ENCODE measurements at regions not wholly inside any gene's neighbourhood (a gene's known extent, or its start where the extent isn't known, plus 50 kb on each side); places are given as distances from the start of the nearest gene placed in this dataset.

DNA sequence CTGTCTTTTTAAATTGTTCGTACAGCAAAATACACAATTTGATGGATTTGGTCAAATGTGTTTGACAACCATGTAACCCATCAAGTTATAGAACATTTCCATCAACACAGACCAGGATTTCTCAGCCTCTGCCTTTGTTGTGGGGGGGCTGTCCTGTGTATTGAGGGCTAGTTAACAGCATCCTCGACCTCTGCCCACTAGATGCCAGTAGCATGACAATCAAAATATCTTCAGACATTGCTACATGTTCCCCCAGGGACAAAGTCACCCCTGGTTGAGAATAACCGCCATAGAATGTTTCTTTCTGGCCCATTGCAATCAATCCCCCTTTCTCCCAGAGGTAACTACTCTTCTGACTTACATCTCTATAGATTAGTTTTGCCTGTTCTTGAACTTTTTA is 310.1 kb upstream of the RGMA start:
- DNase-seq: no peak
- intact Hi-C loops (cut with DNase I): no loop called here

DNA sequence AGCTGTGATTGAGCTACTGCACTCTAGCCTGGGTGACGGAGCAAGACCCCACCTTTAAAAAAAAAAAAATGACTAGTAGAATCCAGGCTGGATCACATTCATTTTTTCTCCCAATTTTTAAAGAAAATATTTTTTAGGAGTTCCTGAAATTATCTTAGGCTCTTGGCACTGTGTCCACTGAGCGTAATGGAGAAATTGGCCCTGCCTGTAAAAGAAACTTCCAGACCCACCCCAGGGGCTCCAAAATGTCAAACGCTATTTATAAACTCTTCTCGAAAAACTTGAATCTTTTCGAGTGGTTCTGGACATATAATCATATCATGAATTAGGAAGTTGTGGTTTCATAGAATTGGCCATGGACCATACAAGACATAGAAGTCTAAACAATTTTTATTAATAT is 300.2 kb upstream of the RGMA start:
- DNase-seq: no peak
- intact Hi-C loops (cut with DNase I): no loop called here

DNA sequence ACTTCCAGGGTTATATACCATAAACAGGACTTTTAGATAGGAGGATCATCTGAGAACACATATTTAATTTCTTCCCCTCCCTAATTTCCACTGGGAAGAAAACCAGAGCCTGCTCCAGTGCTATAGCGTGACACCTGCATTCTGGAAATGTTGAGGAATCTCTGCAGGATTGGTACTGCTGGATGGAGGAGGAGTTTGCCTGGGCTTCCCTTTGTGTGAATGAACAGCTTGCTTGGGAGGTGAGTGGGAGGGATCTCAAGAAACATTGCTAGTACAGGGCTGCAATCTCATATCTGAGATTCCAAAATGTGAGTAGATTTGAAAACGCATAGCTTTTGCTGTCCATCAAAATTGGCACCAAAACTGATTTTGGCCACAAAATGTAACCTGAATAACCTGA is 295.9 kb upstream of the RGMA start:
- intact Hi-C loops (cut with DNase I): no loop called here
- DNase-seq: peak in 28 of 42 donors; percentile 6 to 82 (median 40)

DNA sequence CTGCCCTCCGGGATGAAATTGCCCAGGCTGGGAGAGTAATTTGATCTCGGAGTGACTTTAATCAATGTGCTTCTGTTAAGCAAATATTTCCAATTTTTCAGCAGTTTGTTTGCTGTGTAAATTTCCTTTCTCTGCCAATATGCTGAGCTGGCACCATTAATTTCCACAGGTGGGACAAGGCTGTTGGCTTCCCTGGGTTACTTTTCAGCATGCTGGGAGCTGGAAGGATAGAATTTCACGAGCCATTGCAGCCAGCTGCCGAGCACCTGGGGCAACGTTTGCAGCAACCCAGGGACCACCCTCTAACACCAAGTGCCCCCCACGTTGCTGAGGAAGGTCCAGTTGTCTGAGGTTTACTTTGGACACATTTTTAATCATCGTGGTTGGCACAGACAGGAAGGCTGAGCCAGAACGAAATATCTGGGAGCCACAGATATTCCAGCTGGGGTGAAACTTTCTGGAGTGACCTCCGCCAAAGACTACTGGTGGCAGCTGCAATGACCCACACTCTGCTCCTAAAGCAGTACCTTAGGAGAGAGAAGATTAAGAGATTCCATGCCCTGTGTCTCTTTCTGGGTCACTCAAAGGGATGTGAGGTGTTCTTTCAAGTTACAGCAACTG is 293.3 kb upstream of the RGMA start:
- intact Hi-C loops (cut with DNase I): no loop called here
- no peak for DNase-seq

DNA sequence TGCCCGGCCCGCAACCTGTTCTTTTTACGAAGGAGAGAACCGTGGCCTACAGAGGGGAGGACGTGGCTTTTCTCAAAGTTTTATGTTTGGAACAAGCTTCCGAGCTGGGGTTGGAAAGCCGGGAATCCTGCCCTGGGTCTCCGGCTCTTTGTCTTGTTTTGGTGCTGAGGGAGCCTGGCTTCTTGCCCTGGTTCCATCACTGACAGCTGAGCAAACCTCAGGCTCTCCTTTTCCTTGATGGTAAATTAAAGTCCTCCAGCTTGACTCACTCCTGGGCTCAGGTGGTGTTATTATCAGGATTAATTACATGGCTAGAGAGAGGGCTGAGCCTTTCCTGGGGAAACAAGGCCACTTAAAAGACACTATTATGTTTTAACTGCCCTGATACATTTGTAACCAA is 289.5 kb upstream of the RGMA start:
- intact Hi-C loops (cut with DNase I): no loop called here
- peak in 1 of 42 donors; percentile 7 for DNase-seq

DNA sequence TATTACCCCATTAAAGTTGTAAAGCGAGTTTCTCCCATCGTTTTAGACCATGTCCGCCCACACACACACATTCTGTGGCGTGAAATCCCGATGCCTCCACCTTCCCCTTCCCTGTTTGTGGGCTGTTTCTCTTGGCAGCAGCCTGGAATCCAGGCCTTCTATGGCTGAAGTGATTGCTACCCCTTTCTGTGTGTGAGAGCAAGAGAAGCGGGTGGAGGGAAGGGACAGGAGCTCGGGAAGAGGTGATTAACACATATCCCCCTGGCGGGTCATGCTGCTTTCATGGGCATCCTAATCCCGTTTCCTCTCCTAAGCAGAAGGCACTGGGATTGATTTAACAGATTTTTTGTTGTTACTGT is 283.8 kb upstream of the RGMA start:
- intact Hi-C loops (cut with DNase I): no loop called here

DNA sequence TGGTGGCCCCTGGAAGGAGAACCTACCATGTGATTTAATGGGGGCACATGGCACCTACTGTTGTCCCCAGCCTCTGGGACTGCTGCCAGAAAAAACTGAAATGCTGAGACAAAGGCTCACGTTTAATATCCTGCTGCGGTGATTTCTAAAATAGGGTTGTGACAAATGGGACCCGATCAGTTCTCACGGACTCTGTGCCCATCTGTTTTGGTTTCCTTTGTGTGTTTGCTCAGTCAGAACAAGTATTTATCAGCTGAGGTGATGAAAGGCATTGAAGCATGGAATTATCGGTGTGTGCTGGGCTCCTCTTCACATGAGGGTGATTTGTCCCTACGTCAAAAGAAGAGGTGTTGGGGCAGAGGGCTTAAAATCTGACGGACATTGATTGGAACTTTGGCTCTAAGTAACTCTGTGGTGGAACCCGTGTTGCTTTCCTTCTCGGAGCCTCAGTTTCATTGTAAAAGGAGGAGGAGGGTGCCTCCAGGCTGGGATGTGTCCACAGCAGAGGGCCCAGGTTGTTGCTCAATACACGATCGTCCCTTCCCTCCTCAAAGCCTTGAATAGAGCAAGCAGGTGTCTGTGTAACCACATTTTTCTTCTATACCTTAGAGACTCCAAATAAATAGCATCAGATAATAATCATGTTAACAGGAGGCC is 283.3 kb upstream of the RGMA start:
- intact Hi-C loops (cut with DNase I): no loop called here

More for the DNA sequence above, 283.8 kb upstream of the RGMA start:
- DNase-seq: no peak

DNA sequence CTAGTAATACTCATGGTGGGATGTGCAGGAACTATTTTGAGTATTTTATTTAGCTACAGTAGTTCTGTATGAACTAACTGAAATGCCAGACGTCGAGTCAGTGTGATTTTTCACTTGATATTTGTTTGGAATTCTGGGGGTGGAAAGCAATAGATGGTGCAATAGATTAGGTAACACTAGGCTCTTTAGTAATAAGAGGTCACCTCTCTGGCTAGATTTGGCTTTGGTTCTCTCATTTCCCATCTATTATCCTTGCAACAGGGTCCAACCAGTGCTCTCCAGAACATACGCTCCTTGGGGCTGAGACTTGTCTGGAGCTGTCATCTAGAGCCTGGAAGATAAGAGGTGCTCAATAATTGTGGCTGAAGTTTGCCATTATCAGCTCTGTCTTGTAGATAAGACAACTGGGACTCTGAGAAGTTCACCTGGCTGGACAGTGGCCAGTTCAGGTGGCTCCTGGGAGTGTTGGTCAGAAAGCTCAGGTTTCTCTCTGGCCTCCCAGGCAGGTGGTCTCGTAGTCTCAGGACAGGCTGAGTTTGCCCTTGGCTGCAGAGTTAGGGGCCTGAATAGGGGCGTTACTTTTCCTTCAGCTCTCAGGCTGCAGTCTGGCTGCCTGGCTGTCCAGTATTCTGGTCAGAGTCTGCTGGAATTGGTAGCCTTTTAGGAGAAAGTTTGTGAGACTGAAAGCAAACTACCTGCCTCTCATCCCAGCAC is 277.5 kb upstream of the RGMA start:
- intact Hi-C loops (cut with DNase I): no loop called here
- DNase-seq: no peak

More for the DNA sequence above, 283.3 kb upstream of the RGMA start:
- DNase-seq: no peak

DNA sequence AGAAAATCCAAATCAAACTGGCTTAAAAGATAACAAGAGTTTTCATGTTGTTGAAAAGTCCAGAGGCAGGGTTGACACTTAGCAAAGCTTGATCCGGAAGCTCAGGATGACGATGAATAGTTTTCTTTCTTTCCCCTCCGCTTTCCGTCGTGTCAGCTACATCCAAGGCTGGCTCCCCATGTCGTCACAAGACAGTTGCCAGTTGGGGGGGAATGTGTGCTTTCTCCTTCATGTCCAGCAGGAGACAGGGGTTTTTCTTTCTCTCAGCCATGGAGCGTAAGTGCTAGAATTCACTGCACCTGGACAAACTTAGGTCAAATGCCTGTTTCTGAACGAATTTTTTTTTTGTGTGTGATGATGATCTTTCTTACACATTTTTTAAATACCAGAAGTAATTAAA is 273.8 kb upstream of the RGMA start:
- DNase-seq: no peak
- intact Hi-C loops (cut with DNase I): no loop called here

DNA sequence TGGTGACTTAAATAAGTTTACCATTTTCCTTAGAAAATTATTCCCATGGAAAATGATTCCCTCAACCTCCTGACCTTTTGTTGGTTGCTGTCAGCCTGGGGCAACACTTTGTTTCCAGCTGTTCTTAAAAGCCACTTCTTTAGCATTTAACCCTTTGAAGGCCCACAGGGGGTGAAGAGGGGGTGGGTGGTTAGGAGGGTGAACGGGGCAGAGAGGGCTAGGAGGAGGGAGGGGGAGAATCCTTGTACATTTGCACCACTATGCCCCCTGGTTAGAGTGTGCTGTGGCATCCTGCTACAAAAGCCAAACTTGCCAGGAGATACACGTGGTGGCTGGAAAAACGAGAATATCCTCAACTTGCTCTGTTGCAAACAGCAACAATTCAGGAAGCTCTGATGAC is 273.2 kb upstream of the RGMA start:
- DNase-seq: no peak
- intact Hi-C loops (cut with DNase I): no loop called here

DNA sequence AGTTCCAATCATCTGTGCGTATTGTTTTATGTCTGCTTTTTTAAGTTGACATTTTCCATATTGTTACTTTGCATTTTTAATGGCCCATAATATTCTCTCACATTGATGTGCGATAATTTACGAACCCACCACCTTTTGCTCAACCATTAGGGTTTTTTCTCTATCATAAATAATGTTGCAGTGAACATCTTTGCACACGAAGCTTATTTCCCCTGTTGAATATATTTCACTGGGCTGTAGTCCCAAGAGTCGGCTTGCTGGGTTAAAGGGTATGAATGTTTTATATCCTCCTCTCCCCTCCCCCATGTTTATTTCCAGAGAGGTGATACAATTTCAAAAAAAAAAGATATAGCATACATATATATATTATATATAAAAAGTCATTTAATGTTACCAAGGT is 272.7 kb upstream of the RGMA start:
- DNase-seq: no peak
- intact Hi-C loops (cut with DNase I): no loop called here

DNA sequence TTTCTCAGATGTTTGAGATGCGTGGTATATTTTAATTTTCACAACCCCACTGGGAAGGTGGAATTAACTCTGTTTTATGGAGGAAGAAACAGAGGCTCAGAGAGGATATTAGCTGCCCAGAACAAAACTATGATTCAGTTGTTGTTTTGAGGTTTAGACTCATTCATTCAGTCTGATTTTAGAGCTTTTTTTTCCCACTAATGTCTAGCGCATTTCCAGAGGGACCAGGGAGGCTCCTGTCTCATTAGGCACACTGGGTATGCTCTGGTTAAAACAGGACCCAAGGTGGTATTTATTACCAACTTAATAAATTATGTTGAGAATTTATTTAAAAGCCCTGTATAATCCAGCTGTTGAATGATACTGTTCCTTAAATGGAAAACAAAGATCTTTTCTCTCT is 272.0 kb upstream of the RGMA start:
- no peak for DNase-seq
- intact Hi-C loops (cut with DNase I): no loop called here

DNA sequence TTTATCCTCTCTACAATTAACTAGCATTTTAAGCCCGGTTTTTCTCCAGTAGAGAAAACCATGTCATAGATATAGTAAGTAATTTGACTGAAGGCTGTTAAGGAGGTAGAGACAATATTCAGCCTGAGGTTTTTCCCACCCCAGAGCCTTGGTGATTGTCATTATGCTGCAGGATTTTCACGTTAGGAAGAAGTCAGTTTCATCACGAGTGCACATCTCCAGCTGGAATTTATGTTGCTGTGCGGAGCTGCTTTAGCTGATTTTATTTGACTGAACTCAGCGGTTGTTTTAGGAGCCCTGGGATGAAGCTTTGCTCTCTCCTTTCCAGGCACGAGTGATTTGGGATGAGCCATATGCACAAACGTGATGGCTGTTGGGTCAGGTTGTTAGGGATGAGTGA is 271.3 kb upstream of the RGMA start:
- DNase-seq: no peak
- intact Hi-C loops (cut with DNase I): no loop called here

DNA sequence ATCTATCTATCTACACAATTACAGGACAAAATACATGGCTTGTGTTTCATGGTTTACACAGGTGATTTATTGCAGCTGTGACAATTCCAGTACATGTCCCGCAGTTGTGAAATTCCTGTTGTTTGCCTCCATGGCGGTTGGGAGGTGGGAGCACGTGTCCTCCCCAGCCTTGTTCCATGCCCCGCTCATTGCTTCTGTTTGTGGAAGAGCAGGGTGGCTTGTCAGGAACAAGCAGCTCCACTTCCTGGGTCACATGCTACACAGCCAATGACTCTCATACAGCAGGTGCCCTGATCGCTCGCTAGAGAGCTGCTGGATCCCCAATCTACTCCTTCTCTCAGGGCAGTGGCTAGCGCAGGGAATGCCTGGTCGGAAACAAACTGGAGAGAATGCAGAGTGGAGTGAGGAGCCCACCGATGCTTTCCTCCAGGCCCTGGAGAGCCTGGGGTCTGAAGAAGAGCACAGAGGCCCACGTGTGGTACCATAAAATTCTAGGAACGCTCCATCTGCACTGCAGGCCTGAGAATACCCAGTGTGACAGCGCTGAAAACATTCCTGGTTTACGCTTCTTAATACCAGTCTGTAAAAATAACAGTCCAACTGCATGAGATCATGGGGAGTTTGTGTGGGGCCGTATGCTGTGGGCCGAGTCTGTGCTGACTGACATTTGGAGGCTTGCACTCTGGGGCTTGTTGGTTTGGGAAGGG is 270.6 kb upstream of the RGMA start:
- no peak for DNase-seq
- intact Hi-C loops (cut with DNase I): no loop called here

DNA sequence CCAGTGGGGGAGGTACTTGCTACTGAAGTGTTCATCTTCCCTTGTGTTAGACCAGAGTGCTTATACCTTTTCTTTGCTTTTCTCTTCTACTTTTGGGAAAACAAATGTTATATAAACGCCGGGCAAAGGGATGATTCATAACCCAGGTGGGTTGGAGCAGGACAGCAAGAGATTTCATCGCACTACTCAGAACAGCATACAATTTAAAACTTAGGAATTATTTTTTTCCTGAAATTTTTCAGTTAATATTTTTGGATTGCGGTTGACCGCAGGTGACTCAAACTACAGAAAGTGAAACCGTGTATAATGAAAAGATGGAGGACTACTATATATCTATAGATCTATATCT is 270.0 kb upstream of the RGMA start:
- intact Hi-C loops (cut with DNase I): no loop called here
- no peak for DNase-seq

DNA sequence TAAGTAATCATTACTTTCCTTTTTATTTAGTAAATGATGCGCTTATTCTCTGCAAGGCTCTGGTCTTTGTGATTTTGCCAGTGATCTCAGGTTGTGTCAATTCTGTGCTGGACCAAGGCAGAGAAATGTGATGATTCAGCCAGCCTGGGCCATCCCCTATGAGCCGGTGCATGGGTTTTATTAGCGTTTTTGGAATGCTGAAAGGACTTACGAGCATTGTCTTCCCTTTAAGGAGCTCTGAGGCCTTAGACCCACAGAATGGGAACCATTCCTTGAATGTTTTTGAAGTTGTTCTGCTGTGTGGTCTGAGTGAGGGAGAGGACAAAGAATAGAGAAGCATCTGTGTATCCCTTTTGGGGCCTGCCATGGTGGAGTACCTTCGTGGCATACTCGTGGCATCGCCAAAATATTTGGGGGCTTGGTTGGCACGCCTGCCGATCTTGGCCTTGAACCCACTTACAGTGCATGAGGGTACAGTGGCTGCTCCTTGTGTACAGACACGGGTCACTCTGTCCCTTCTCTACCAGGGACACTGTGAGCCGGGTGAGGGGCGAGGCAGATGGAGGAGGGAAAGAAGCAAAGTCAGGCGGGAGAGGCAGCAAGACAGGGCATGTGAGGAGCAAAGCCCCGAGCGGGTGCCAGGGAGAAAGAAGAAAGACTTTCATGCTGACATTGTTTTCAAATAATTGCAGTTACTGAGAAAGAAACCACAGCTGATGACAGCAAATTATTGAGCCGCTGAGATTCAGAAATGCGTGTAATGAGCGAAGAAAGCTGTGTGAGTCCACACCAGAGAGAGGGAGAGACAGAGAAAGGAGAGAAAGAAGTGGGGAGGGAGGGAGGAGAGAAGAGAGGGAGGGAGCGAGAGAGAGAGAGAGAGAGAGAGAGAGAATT is 269.4 kb upstream of the RGMA start:
- intact Hi-C loops (cut with DNase I): no loop called here
- no peak for DNase-seq

DNA sequence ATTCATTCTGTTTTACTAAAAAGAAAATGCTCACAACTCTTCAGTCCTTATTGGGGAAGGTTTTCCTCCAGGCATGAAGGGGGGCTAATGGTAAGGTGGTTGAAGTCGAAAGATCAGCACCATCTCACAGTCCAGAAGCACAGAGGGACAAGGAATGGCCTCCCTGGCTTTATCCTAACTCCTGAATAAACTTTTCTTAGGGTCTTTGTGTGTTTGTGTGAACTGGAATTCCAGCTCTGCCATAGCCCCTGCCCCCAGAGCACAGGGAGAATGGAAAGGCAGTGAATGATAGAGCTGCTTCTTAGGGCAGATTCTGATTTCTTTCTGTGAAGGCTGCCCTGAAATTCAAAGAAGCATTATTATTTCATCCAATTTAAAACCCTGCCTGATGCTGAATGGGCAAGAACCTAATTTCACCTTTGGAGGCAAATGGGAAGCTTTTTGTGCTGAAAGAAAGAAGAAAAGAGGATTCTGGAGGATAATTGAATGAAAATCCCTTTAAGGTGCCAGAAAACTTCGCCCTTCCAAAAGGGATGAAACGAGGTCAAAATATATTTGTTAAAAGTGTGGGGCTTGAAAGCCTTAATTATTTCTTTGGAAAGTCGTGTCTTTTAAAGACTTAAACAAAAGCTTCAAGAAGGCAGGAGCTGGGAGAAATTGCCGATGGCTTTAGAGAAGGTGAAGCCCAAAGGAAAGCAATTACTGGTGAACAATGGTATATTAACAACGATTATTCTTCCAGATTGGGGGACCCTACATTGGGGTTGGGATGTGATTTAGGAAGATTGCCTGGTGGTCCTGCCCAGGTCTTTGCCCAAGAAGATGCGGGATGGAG is 259.9 kb upstream of the RGMA start:
- intact Hi-C loops (cut with DNase I): no loop called here
- no peak for DNase-seq

DNA sequence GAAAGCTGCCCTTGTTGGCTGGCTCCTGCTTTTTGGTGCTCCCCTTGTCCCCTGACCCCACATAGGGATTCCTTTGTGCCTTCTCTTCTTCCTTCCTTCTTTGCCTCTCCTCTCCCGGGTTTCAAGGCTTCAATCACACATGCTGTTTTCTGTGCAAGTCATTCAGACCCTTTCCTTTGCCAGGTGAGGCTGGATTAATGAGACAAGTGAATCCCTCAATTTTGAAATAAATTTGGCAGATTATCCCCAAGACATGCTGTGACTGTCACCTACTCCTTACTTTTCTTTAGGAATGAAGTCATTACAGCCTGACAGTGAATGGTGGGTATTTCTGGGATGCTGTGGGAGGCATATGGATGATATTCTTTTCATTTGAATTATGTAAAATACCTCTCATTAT is 259.0 kb upstream of the RGMA start:
- DNase-seq: peak in 5 of 42 donors; percentile 13 to 45 (median 18)
- intact Hi-C loops (cut with DNase I): no loop called here
